Skeletal muscle tissue (tissue), 3 donors: ENCODE measurements at regions not wholly inside any gene's neighbourhood (a gene's known extent, or its start where the extent isn't known, plus 50 kb on each side); places are given as distances from the start of the nearest gene placed in this dataset.

Experiments
- H3K27ac ChIP-seq: one replicate; pipeline ENCODE4 v1.7.0; 2013; ENCODE audit warnings: mild to moderate bottlenecking, low read depth, low read length, inconsistent platforms
- H3K27me3 ChIP-seq, 3 donors: one replicate each; pipeline ENCODE4 v1.7.0; 2013; ENCODE audit warnings: low read length in 3 of 3; ENCODE audit not compliant: control insufficient read depth in 3 of 3, insufficient read depth in 3 of 3
- H3K36me3 ChIP-seq, 3 donors: one replicate each; pipeline ENCODE4 v1.7.0; 2013; ENCODE audit warnings: low read length in 3 of 3; ENCODE audit not compliant: control insufficient read depth in 3 of 3, insufficient read depth in 3 of 3
- H3K4me1 ChIP-seq, 3 donors: one replicate each; pipeline ENCODE4 v1.7.0; 2013; ENCODE audit warnings: low read length in 3 of 3, mild to moderate bottlenecking in 3 of 3; ENCODE audit not compliant: control insufficient read depth in 3 of 3, insufficient read depth in 3 of 3
- H3K4me3 ChIP-seq, 3 donors: one replicate each; pipeline ENCODE4 v1.7.0; 2013; ENCODE audit warnings: low read length in 3 of 3
- H3K9ac ChIP-seq, 3 donors: one replicate each; pipeline ENCODE4 v1.7.0; 2013; ENCODE audit warnings: low read length in 3 of 3, mild to moderate bottlenecking in 3 of 3, moderate library complexity in 2 of 3, low read depth in 1 of 3
- H3K9me3 ChIP-seq, 3 donors: one replicate each; pipeline ENCODE4 v1.7.0; 2013; ENCODE audit warnings: low read length in 3 of 3; ENCODE audit not compliant: control insufficient read depth in 3 of 3
- donor health status: Osteomylitis.

DNA sequence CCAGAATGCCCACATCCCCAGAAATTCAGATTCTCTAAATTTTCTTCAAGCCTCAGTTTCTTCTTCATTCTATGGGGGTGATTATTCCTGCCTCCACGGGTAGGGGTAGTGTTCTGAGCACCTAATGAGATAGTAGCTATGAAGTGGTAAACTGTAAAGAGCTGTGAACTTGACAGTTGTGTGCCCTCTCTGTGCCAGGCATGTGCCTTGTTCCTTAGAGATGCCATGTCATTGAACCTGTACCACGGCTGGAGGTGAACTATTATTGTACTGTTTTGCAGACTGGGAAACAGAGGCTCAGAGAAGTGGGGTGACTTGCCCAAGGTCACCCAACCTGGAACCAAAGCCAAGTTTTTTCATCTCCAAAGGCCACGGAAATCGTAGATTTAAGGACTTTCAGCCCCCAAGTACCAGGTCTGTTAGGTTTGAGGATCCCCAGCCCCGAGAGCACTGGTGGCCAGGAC is 67.7 kb upstream of the SIRPA start:
- Histone ChIP-seq H3K4me3 (no peak overlapping the region), H3K36me3 (no peaks in the 10 kb centered on the region), H3K27me3 (peaks cover 0 to 4% (median 0%) of the 10 kb centered on the region in 3 donors), H3K27ac (no peak overlapping the region), H3K4me1 (peaks cover 9 to 23% (median 17%) of the 10 kb centered on the region in 3 donors), H3K9me3 (peaks cover 0 to 5% (median 2%) of the 10 kb centered on the region in 3 donors), H3K9ac (no peak overlapping the region)

- Histone ChIP-seq H3K27ac (no peak overlapping the region), H3K9me3 (peaks cover 0 to 5% (median 4%) of the 10 kb centered on the region in 3 donors), H3K4me3 (no peak overlapping the region), H3K4me1 (peaks cover 9 to 18% (median 11%) of the 10 kb centered on the region in 3 donors), H3K27me3 (no peaks in the 10 kb centered on the region), H3K9ac (no peak overlapping the region), H3K36me3 (no peaks in the 10 kb centered on the region)
Observed at GRCh38 chr20:1825938-1826445, 69.2 kb upstream of the SIRPA start.

DNA sequence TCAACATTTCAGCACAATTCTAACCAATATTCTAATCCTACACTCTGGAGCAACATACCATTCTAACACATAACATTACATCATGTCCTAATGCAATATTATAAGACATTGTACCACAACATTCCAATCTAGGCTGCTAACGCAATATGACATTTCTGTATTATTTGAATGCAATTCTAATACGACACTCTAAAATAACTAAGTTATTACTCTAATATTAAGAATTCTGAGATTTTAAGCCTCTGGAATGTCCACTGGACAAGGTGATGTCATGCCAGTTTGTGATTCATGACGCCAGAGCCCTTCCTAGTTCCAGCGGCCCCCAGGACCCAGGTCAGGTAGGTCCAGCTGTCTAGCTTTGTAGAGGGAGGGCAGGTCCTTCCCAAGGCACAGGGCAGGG is 69.7 kb upstream of the SIRPA start:
- no peaks in the 10 kb centered on the region for H3K36me3 ChIP-seq
- H3K4me1 ChIP-seq = peaks cover 6 to 16% (median 8%) of the 10 kb centered on the region in 3 donors
- peaks cover 0 to 5% (median 4%) of the 10 kb centered on the region in 3 donors for H3K9me3 ChIP-seq
- no peak overlapping the region for H3K4me3 ChIP-seq
- no peak overlapping the region for H3K9ac ChIP-seq
- no peaks in the 10 kb centered on the region for H3K27me3 ChIP-seq
- H3K27ac ChIP-seq = no peak overlapping the region

DNA sequence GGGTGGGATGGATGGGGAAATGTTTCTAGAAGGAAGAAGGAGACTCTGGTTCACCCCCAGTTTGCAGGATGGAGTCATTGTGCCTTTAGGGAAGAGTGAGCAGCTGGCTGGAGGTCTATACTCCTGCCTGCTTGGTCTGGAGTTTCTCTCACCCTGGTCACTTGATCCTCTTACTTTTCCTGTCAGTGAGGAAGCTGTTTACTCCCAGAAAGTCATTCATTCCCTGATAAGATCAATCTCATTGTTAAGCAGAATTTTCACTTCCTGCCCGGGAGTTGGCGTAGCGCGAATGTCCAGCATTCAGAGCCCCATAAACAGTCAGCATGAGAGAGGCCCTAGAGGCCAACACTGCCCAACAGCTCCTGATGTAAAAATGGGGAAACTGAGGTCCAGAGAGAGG is 70.4 kb upstream of the SIRPA start:
- H3K27ac ChIP-seq = no peak overlapping the region
- peaks cover 0 to 5% (median 4%) of the 10 kb centered on the region in 3 donors for H3K9me3 ChIP-seq
- no peaks in the 10 kb centered on the region for H3K36me3 ChIP-seq
- H3K4me1 ChIP-seq = peaks cover 3 to 11% (median 8%) of the 10 kb centered on the region in 3 donors
- H3K27me3 ChIP-seq = no peaks in the 10 kb centered on the region
- H3K9ac ChIP-seq = no peak overlapping the region
- H3K4me3 ChIP-seq = no peak overlapping the region

DNA sequence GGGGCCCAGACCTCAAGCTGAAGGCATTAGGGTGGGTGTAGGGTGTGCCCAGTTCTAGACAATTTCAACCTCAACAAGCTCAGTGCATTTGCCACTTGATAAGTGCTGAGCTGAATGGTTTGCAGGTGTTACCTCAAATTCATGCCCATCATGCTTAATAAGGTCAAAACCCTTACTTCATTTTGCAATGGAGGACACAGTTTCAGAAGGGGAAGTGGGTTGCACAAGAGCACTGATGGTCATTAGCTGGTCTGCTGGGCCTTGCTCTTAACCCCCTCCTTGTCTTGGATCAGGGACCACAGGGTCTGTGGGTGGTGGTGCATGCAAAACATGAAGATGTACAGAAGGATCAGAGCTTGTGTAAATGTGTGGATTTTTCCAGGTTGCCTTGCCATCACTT is 71.0 kb upstream of the SIRPA start:
- Histone ChIP-seq H3K4me1 (peaks cover 7 to 15% (median 11%) of the 10 kb centered on the region in 3 donors), H3K27ac (no peak overlapping the region)

DNA sequence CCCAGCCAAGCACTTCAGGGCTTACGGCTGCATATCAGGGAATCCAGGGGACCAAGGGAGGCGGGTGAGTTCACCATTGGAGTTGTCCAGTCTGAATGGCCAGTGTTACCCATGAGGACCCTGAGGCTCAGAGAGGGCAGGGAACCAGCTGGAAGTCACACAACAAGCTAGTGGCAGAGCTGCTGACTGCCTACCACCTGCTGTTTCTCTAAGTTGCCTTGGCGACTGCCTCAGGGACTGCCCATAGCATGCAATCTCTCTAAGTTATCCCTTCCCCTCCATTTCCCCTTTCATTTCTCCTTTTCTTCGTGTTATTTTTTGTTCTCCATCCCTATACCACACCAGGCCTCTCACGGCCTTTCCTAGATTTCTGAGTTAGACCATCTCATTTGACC is 71.8 kb upstream of the SIRPA start:
- H3K9ac ChIP-seq = no peak overlapping the region
- H3K36me3 ChIP-seq = no peaks in the 10 kb centered on the region
- no peaks in the 10 kb centered on the region for H3K27me3 ChIP-seq
- H3K27ac ChIP-seq = no peak overlapping the region
- peaks cover 0 to 5% (median 4%) of the 10 kb centered on the region in 3 donors for H3K9me3 ChIP-seq
- H3K4me1 ChIP-seq = peaks cover 7 to 21% (median 16%) of the 10 kb centered on the region in 3 donors
- H3K4me3 ChIP-seq = no peak overlapping the region

More for the DNA sequence above, 71.0 kb upstream of the SIRPA start:
- peaks cover 0 to 5% (median 4%) of the 10 kb centered on the region in 3 donors for H3K9me3 ChIP-seq
- H3K9ac ChIP-seq = no peak overlapping the region
- no peak overlapping the region for H3K4me3 ChIP-seq
- no peaks in the 10 kb centered on the region for H3K36me3 ChIP-seq
- no peaks in the 10 kb centered on the region for H3K27me3 ChIP-seq

DNA sequence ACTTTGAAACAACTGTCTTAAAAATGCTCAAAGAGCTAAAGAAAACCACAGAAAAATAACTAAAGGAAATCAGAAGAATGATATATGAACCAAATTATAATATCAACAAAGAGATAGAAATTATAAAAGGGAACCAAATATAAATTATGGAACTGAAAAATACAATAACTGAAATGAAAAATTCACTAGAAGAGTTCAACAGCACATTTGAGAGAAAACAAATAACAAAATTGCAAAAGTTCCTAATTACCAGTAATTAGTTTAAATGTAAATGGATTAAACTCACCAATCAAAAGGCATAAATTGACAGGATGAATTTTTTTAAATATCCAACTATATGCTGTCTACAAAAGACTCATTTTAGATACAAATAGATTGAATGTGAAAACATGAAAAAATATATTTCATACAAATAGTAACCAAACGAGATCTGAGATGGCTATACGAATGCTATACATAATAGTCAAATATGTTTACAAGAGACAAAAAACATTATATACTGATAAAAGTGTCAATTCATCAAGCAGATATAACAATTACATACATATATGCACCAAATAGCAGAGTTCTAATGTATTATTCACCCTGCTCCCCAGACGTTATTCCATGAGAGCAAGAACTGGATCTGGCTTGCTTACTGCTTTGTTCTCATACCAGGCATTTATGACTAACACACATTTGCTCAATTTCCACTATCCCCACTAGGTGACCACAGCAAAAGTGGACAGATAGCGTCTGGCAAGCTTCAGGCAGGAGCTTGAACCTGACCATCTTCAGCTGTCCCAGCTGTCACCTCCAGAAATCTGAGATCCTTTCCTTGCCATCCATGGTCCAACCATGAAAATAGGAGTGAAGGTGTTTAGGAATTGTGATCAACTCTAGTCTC is 72.4 kb upstream of the SIRPA start:
- Histone ChIP-seq H3K4me3 (no peak overlapping the region), H3K27ac (no peak overlapping the region), H3K36me3 (no peaks in the 10 kb centered on the region), H3K9ac (no peak overlapping the region), H3K9me3 (peaks cover 0 to 5% (median 4%) of the 10 kb centered on the region in 3 donors), H3K4me1 (peaks cover 10 to 25% (median 21%) of the 10 kb centered on the region in 3 donors), H3K27me3 (no peaks in the 10 kb centered on the region)

- Histone ChIP-seq H3K9me3 (peaks cover 0 to 5% (median 4%) of the 10 kb centered on the region in 3 donors), H3K4me1 (peaks cover 30 to 49% (median 41%) of the 10 kb centered on the region in 3 donors), H3K36me3 (no peaks in the 10 kb centered on the region), H3K27me3 (no peaks in the 10 kb centered on the region), H3K4me3 (no peak overlapping the region), H3K9ac (no peak overlapping the region), H3K27ac (no peak overlapping the region)
Observed at GRCh38 chr20:1820138-1821079, 74.8 kb upstream of the SIRPA start.

DNA sequence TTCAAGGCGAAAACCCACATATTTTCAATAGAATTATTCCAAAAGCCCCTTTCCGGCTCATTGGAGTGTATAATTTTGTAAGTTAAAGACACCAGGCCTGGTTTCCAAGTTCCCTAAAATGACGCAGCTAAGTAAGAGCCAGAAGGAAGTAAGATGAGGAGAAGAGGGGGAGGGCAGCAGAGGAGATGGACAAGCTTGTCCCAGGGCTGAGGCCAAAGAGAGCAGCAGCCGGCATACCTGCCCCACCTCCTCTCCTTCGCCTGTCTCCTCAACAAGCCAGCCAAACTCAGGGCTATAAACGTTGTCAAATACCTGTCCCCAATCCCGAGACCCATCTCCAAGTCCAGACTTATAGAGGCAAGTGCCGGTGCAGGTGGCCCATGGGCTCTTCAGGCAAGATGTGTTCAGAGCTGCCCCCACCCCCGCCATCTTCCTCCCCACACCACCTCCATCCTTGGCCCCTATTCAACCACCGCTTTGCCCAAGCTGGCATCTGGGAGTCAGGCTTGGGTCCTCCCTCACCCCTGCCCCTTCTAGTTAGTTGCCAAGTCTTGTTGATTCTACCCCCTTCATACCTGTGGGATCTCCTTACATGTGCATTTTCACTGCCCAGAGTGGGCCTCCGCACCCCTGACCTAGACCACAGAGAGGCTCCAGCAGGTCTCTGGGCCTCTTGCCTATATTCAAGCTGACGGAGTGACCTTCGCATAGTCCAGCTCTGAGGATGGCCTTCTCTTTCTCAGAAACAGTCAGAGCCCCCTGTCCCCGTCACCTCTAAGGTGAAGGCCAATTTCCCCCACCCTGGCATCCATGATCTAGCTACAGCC is 75.7 kb upstream of the SIRPA start:
- peaks cover 32 to 47% (median 44%) of the 10 kb centered on the region in 3 donors for H3K4me1 ChIP-seq
- peak overlapping the region; percentile 64 for H3K27ac ChIP-seq

More for the DNA sequence above, 75.7 kb upstream of the SIRPA start:
- H3K9ac ChIP-seq = no peak overlapping the region
- peaks cover 0 to 5% (median 4%) of the 10 kb centered on the region in 3 donors for H3K9me3 ChIP-seq
- H3K36me3 ChIP-seq = no peaks in the 10 kb centered on the region
- H3K27me3 ChIP-seq = no peaks in the 10 kb centered on the region
- no peak overlapping the region for H3K4me3 ChIP-seq
